ENCODE measurements at regions not wholly inside any gene's neighbourhood (a gene's known extent, or its start where the extent isn't known, plus 50 kb on each side); places are given as distances from the start of the nearest gene placed in this dataset.
"Not testable (repeated sequence)": the region's sequence is repeated elsewhere in the genome, so short reads cannot be mapped to it uniquely, and the experiment has no call there.

DNA sequence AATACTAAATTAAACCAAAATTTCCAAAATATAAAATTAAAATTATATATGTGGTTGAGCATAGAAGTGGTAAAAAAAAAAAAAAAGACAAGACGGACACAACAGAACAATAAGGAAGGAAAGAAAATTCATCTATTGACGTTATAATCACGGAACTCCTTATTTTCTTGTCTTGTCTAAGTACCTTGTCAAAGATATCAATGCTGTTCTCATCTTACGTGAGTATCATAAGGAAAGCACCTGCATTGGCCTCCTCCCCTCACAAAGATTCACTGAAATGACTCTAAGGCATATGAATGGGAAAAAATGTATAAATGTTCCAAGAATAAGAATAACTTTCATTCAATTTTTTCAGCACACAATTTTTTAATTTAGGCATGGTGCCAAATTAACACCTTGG, 135.4 kb downstream of the PPP1R3A start:
- no peak for DNase-seq (ENCODE audit: low read depth in 3 of 3)

GRCh38 chr7:113775804-113776203, 143.0 kb downstream of the PPP1R3A start:
- no peak for DNase-seq (ENCODE audit: low read depth in 3 of 3)

- no peak for DNase-seq (ENCODE audit: low read depth in 3 of 3)
Observed at GRCh38 chr7:113775401-113775800, 143.4 kb downstream of the PPP1R3A start.

GRCh38 chr7:113774182-113774807, 144.5 kb downstream of the PPP1R3A start:
- DNase-seq (ENCODE audit: low read depth in 3 of 3), result no peak

GRCh38 chr7:113770146-113770738, 148.6 kb downstream of the PPP1R3A start:
- DNase-seq (ENCODE audit: low read depth in 3 of 3), result no peak

GRCh38 chr7:113768387-113768786, 150.4 kb downstream of the PPP1R3A start:
- no peak for DNase-seq (ENCODE audit: low read depth in 3 of 3)

DNA sequence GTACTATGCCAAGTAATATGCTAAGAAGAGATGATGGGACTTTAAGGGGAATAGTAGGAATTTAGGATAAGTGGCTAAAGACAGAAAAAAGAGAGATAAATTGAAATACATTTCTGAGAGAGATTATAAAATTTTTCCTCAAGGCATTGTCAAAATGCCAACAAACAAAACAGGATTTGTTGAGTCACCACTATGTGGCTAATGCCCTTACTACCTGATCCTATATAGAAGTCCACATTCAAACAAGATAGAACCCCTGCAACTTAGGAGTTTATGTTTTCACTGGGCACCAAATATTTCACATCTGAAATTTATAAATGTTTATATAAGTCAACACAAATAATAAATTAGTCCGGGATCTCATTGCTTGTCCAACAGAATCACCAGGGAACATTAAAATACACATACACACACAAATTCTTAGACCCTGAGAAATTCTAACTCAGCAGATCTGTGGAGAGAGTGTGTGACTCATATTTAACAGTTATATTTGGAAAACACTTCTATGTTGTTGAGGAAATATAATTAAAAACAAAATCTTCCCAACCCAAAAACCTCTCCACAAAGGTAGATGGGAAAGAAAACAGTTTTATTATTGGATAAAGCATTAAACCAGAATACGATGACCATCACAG, 154.3 kb downstream of the PPP1R3A start:
- DNase-seq (ENCODE audit: low read depth in 3 of 3), result no peak

- DNase-seq (ENCODE audit: low read depth in 3 of 3), result no peak
Observed at GRCh38 chr7:113763226-113763625, 155.6 kb downstream of the PPP1R3A start.

GRCh38 chr7:113756250-113756649, 162.6 kb downstream of the PPP1R3A start:
- DNase-seq (ENCODE audit: low read depth in 3 of 3), result no peak

- DNase-seq (ENCODE audit: low read depth in 3 of 3), result no peak
Observed at GRCh38 chr7:113752689-113753088, 166.1 kb downstream of the PPP1R3A start.

GRCh38 chr7:113752289-113752688, 166.5 kb downstream of the PPP1R3A start:
- no peak for DNase-seq (ENCODE audit: low read depth in 3 of 3)

- no peak for DNase-seq (ENCODE audit: low read depth in 3 of 3)
Observed at GRCh38 chr7:113751547-113751946, 167.3 kb downstream of the PPP1R3A start.

GRCh38 chr7:113748385-113748784, 170.4 kb downstream of the PPP1R3A start:
- DNase-seq (ENCODE audit: low read depth in 3 of 3), result not testable (repeated sequence)

DNA sequence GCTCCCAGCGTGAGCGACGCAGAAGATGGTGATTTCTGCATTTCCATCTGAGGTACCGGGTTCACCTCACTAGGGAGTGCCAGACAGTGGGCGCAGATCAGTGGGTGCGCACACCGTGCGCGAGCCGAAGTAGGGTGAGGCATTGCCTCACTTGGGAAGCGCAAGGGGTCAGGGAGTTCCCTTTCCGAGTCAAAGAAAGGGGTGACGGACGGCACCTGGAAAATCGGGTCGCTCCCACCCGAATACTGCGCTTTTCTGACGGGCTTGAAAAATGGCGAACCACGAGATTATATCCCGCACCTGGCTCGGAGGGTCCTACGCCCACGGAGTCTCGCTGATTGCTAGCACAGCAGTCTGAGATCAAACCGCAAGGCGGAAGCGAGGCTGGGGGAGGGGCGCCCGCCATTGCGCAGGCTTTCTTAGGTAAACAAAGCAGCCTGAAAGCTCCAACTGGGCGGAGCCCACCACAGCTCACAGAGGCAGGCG, 175.8 kb downstream of the PPP1R3A start:
- DNase-seq (ENCODE audit: low read depth in 3 of 3), result not testable (repeated sequence)

GRCh38 chr7:113742377-113742776, 176.4 kb downstream of the PPP1R3A start:
- DNase-seq (ENCODE audit: low read depth in 3 of 3), result no peak

GRCh38 chr7:113731571-113731970, 187.2 kb downstream of the PPP1R3A start:
- DNase-seq (ENCODE audit: low read depth in 3 of 3), result no peak

GRCh38 chr7:113730309-113730955, 188.4 kb downstream of the PPP1R3A start:
- DNase-seq (ENCODE audit: low read depth in 3 of 3), result no peak

DNA sequence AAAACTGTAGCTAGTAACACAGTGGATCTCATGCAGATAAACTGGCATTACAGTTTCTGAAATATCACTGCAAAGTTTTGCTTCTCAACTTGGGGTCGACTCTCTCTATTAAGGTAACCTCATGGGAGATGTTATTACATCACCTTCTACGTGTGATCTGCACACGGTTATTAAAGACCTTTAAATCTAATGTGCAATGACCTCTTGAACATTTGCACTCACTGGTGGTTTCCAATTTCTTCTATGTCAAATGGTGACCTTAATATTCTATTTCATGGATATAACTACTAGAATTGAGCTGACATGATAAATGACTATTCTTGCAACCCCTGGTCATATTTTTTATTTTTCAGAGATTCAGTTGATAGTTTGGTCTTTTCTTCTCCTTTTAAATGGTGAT, 191.3 kb downstream of the PPP1R3A start:
- DNase-seq (ENCODE audit: low read depth in 3 of 3), result no peak

- DNase-seq (ENCODE audit: low read depth in 3 of 3), result no peak
Observed at GRCh38 chr7:113722006-113722405, 196.8 kb downstream of the PPP1R3A start.

DNA sequence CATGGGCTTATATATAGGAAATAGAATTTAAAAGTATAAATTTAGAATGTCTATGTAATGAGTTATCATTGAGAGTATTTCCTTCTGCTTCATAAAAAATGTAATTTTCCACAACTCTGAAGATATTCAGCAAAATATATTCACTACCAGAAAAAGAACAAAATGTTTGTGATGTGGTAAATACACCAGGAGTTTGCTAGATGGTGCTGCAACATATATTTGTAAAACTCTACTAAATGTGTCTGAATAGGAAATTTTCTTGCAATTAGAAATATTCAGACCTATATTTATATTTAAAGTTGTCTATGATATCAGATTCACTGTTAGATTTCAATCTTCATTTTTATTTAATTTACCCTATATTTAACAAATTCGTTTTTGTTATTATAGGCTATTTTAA, 201.1 kb downstream of the PPP1R3A start:
- DNase-seq (ENCODE audit: low read depth in 3 of 3), result no peak

- DNase-seq (ENCODE audit: low read depth in 3 of 3), result no peak
Observed at GRCh38 chr7:113715981-113716856, 202.6 kb downstream of the PPP1R3A start.

DNA sequence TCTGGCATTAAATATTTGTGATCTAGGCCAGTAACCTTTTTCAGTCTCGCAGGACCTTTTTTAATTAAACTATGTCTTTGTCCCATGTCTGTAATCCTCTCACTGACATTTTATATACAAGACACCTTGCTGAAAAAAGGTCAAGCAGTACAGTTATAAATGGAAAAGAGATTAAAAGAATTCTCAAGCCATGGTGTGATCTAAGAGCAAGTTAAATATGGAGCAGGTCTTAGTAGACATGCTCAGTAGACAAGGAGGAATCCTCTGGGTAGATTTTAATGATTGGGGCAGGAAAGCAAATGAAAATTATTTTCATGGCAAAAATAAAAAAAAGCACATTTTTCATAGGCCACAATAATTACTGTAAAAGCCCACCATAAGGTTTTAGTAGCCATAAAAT, 203.5 kb downstream of the PPP1R3A start:
- no peak for DNase-seq (ENCODE audit: low read depth in 3 of 3)
